HG03571 (cell line): ENCODE measurements at regions not wholly inside any gene's neighbourhood (a gene's known extent, or its start where the extent isn't known, plus 50 kb on each side); places are given as distances from the start of the nearest gene placed in this dataset.
A peak's percentile ranks its signal among the peaks of the same experiment; 100 is the strongest.

Experiments used
- ATAC-seq: cut with Tn5 transposase; IDR thresholded peaks from one replicate; pipeline ENCODE4 v1.9.1; 2021; ENCODE audit not compliant: unreplicated experiment

- no peak for ATAC-seq
Observed at GRCh38 chr6:22082218-22082617, 214.6 kb downstream of the PRL start.

DNA sequence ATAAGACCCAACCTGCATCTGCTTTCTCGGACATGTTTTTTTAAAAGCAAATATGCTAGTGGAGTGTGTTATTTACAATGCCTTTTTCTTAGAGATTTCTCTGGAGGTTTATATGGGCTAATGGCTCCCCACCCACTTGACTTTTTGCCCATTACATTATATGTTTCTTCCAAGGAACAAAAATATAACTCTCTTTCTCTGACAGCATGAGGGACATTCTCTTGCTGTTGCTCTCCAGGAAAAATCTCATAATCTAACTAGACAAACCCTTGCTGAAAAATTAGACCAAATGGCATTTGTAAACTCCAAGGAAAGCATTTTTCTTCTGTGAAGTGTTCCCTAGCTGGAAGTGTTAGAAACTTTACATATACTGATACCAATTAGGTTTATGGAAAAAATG, 213.7 kb downstream of the PRL start:
- no peak for ATAC-seq

GRCh38 chr6:22087960-22088706, 208.7 kb downstream of the PRL start:
- ATAC-seq: no peak

DNA sequence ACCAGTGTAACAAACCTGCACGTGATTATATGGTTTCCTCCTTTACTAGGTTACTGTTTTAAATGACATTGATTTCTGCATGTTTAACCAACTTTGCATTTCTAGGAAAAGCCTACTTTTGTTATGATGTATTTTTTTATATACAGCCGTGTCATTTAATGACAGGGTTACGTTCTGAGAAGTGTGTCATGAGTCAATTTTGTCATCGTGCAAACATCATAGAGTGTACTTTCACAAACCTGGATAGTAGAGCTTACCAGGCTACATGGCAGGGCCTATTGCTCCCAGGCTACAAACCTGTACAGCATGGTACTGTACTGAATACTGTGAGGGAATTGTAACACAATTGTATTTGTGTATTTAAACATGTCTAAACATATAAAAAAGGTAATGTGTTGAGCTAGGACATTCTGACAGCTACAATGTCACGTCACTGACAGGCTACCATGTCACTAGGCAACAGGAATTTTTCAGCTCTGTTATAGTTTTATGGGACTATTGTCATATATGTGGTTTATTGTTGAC, 205.3 kb downstream of the PRL start:
- no peak for ATAC-seq

GRCh38 chr6:22095836-22096235, 201.0 kb downstream of the PRL start:
- no peak for ATAC-seq

GRCh38 chr6:22098601-22099031, 198.2 kb downstream of the PRL start:
- no peak for ATAC-seq

DNA sequence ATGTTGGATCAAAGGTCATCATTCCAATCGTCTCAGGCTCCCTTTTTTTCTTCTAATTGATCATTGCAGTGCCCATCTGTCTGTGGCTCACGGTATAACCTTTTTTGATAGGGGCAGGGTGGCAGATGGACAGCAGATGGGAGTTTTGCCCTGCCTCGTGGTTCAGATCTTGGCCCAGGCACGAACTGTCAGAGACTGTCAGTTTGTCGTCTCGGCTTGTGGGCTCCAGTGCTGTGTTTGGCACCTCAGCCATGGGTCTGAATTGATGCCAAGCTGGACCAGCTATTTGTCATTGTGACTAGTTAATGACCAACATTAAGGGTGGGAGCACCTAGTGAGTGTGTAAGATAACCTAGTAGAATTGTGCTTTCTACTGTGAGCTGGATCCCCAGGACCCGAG, 197.6 kb downstream of the PRL start:
- no peak for ATAC-seq

DNA sequence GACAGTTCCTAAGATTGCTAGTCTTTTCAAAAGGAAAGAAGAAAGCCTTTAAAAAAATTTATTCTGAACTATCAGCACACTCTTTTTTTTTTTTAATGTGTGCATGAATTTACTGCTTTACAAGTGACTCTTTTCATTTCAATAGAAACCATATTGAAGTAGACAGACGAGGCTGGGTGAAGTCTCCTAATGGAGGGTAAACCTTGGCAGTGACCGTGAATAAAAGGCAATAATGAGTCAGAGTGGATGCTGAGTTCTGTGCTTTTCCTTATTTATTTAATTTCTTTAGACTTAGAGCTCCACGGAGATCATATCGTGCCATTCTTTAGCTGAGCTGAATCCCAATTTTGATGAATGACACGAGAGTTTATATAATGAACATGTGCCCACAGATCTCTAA, 196.9 kb downstream of the PRL start:
- ATAC-seq: no peak

- no peak for ATAC-seq
Observed at GRCh38 chr6:22101163-22101562, 195.7 kb downstream of the PRL start.

GRCh38 chr6:22102671-22103070, 194.2 kb downstream of the PRL start:
- peak; percentile 89 for ATAC-seq

DNA sequence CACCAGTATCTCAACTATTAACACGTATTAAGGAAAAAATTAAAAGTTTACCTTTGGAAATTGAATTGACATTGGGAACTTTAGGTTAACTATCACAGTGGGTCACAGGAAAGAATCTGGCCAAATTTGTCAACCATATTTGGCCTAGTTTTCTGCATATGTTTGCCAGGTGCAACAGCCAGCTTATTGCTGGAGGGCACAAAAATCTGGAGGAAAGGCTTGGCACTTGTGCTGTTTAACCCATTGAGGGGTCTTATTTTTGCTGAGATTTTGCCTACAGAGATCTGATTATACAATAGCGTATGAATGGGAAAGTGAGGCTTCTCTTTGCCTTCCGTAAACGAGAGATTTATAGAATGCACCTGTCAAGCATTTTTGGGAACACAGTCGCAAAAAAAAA, 190.4 kb downstream of the PRL start:
- no peak for ATAC-seq

DNA sequence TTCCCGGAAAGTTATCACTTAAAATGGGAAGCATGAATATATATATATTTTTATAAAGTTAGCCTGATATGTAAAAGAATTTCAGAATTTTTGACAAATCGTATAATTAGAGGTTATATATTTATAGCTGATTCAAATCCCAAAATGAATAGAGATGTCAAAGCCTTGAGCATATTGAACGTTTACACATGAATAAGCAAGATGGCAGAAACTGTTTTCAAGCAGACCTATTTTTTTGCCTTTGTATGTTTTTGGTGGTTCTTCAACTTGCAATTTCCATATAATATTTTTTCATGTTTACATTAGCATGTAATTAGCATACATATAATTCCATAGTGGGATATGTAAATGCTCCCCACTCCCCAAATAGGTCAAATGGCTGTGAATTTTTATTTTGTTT, 189.9 kb downstream of the PRL start:
- ATAC-seq: no peak

- ATAC-seq: no peak
Observed at GRCh38 chr6:22108199-22108598, 188.6 kb downstream of the PRL start.

- ATAC-seq: no peak
Observed at GRCh38 chr6:22110061-22110460, 186.8 kb downstream of the PRL start.

- ATAC-seq: no peak
Observed at GRCh38 chr6:22112461-22112860, 184.4 kb downstream of the PRL start.

DNA sequence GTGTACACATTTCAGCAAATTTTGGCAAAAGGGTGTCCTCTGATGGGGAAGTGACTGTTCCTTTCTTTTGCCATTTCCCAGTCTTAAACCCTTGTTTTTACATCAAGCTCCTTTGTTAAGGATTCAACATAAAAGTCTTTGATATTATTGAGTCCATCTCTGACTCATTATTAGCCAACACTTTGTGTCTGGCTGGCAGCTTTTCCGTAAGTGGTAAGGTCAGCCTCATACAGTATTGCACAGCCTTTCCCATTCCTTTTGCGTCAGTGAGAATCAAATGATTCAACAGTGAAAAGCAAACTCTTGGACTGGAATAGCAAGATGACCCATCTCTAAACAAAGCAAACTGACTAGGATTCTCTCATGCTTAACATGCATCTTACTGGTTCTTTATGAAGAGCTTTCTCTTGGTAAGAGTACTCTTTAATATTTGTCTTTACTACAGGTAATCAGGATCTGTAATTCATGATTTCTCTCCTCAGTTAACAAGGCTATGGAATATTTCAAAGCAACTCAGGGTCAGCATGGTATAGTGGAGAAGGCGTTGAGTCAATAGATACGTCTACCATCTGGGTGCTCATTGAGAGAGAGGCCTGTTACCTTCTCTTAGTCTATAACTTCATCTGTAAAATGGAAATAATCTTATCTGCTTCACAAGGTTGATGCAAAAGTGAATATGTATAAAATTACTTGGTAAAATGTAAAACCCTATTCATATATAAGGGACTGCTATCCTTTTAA, 183.6 kb downstream of the PRL start:
- ATAC-seq: no peak

DNA sequence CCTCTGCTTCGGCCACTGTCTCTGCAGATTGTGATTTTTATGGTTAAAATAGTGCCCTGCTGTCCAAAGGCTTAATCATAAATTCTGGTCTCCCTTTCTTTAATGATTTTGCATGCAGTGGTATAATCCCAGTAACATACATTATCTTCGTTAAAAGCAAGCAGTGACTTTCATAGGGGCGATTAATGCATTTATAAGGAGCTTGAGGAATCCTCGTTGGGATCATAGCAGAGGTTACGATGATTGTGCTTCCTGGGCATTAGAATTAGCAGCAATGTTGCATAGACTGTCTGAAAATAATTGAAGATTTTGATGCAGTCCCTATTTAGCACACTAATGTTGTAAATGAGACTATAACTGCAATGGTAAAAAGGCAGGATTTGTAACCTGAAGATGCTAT, 181.3 kb downstream of the PRL start:
- no peak for ATAC-seq

GRCh38 chr6:22117631-22118030, 179.2 kb downstream of the PRL start:
- no peak for ATAC-seq

GRCh38 chr6:22119500-22119899, 177.3 kb downstream of the PRL start:
- no peak for ATAC-seq

- no peak for ATAC-seq
Observed at GRCh38 chr6:22124756-22125155, 172.1 kb downstream of the PRL start.

- no peak for ATAC-seq
Observed at GRCh38 chr6:22126910-22127309, 169.9 kb downstream of the PRL start.

DNA sequence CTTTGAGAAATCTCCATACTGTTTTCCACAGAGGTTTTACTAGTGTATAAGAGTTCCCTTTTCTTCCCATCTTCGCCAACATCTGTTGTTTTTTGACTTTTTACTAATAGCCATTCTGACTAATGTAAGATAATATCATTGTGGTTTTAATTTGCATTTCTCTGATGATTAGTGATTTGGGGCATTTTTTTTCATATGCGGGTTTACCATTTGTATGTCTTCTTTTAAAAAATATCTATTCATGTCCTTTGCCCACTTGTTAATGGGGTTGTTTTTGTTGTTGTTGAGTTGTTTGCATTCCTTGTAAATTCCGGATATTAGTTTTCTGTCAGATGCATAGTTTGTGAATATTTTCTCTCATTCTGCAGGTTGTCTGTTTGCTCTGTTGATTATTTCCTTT, 167.1 kb downstream of the PRL start:
- ATAC-seq: no peak
